ELR (cell line): ENCODE measurements at regions not wholly inside any gene's neighbourhood (a gene's known extent, or its start where the extent isn't known, plus 50 kb on each side); places are given as distances from the start of the nearest gene placed in this dataset.
A peak's percentile ranks its signal among the peaks of the same experiment; 100 is the strongest.
"Not testable (repeated sequence)": the region's sequence is repeated elsewhere in the genome, so short reads cannot be mapped to it uniquely, and the experiment has no call there.

ENCODE experiments used
- DNase-seq: peaks from one replicate; pipeline ENCODE4 v3.0.0-alpha.2; 2015; ENCODE audit warnings: low read depth

- DNase-seq: no peak
These were observed 53.5 kb downstream of the TEX51 start for GRCh38 chr2:126952216-126952615.

- DNase-seq: no peak
These were observed 54.8 kb downstream of the TEX51 start for GRCh38 chr2:126953483-126953882.

GRCh38 chr2:126954831-126955230 is 56.1 kb downstream of the TEX51 start:
- no peak for DNase-seq

- DNase-seq: not testable (repeated sequence)
These were observed 58.1 kb downstream of the TEX51 start for GRCh38 chr2:126956773-126957172.

GRCh38 chr2:126963390-126963789 is 64.7 kb downstream of the TEX51 start:
- DNase-seq: no peak

- no peak for DNase-seq
These were observed 67.9 kb downstream of the TEX51 start for GRCh38 chr2:126966601-126967000.

- DNase-seq: no peak
These were observed 71.9 kb downstream of the TEX51 start for GRCh38 chr2:126970583-126970982.

GRCh38 chr2:126971162-126971480 is 72.4 kb downstream of the TEX51 start:
- no peak for DNase-seq

- peak; percentile 73 for DNase-seq
These were observed 73.0 kb downstream of the TEX51 start for GRCh38 chr2:126971481-126972278.

GRCh38 chr2:126972279-126972626 is 73.6 kb downstream of the TEX51 start:
- no peak for DNase-seq

GRCh38 chr2:126973745-126974144 is 75.1 kb downstream of the TEX51 start:
- no peak for DNase-seq

- DNase-seq: no peak
These were observed 77.3 kb downstream of the TEX51 start for GRCh38 chr2:126975671-126976655.

- no peak for DNase-seq
These were observed 78.1 kb downstream of the TEX51 start for GRCh38 chr2:126976721-126977328.

GRCh38 chr2:126978333-126978732 is 79.6 kb downstream of the TEX51 start:
- DNase-seq: no peak

GRCh38 chr2:126979039-126980003 is 80.6 kb downstream of the TEX51 start:
- DNase-seq: no peak

- DNase-seq: peak; percentile 34
These were observed 82.8 kb downstream of the TEX51 start for GRCh38 chr2:126981476-126981875.

GRCh38 chr2:126982935-126983334 is 84.2 kb downstream of the TEX51 start:
- DNase-seq: no peak

- DNase-seq: no peak
These were observed 88.0 kb downstream of the TEX51 start for GRCh38 chr2:126986631-126987187.

GRCh38 chr2:126988482-126988881 is 89.8 kb downstream of the TEX51 start:
- no peak for DNase-seq

GRCh38 chr2:126989064-126989463 is 90.4 kb downstream of the TEX51 start:
- not testable (repeated sequence) for DNase-seq

GRCh38 chr2:126990200-126990599 is 91.5 kb downstream of the TEX51 start:
- DNase-seq: peak; percentile 27
